ENCODE measurements at regions not wholly inside any gene's neighbourhood (a gene's known extent, or its start where the extent isn't known, plus 50 kb on each side); places are given as distances from the start of the nearest gene placed in this dataset.

DNA sequence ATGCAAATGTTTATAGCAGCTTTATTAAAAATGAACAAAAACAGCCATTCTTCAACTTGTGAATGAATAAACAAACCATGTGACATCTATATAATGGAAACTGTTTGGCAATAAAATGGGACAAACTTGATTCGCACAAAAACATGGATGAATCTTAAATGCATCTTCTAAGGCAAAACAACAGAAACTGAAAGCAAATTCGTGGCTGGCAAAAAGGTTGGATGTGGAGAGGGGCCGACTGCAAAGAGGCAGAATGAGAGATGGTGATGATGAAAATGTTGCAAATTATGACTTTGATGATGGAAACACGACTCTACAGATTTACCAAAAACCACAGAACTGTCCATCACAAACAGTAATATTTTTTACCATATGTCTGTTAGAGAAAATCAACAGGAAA is 327.0 kb upstream of the NR5A2 start:
- ATAC-seq (ENCODE audit: low FRiP score in 2 of 2) (no peak), DNase-seq (no peak)
- Histone ChIP-seq H3K36me3 (no peaks in the 10 kb centered on the region), H3K27me3 (no peaks in the 10 kb centered on the region), H3K27ac (no peak overlapping the region), H3K4me1 (no peaks in the 10 kb centered on the region), H3K9me3 (no peaks in the 10 kb centered on the region), H3K4me3 (no peak overlapping the region)
- TF ChIP-seq POLR2A (IDR thresholded peaks at IDR 0.05) (no peak), EP300 (IDR thresholded peaks at IDR 0.05) (no peak), POLR2AphosphoS5 (IDR thresholded peaks at IDR 0.05) (no peak)
- TF ChIP-seq, protein P1, sequence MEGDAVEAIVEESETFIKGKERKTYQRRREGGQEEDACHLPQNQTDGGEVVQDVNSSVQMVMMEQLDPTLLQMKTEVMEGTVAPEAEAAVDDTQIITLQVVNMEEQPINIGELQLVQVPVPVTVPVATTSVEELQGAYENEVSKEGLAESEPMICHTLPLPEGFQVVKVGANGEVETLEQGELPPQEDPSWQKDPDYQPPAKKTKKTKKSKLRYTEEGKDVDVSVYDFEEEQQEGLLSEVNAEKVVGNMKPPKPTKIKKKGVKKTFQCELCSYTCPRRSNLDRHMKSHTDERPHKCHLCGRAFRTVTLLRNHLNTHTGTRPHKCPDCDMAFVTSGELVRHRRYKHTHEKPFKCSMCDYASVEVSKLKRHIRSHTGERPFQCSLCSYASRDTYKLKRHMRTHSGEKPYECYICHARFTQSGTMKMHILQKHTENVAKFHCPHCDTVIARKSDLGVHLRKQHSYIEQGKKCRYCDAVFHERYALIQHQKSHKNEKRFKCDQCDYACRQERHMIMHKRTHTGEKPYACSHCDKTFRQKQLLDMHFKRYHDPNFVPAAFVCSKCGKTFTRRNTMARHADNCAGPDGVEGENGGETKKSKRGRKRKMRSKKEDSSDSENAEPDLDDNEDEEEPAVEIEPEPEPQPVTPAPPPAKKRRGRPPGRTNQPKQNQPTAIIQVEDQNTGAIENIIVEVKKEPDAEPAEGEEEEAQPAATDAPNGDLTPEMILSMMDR (IDR thresholded peaks at IDR 0.05) = no peak
- 80% methylated on average over 4 of the region's 4 CpGs for WGBS, 2 donors

DNA sequence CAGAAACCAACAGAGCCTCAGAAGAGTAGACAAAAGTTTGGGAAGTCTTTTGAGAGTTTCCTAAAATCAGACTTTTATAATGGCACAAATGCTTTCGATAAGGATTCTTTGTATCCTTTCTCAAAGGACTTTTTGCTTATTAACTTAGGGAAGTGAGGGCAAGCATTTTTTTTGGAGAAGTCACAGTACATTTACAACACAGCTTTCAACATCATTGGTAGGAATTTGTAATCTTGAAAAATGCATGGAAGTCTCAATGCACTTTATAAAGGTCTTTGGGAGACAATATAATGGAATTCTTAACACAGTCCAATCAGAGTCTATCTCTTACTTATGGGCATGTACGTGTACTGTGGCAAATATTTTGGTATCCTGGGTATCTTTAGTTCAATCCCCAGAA is 325.8 kb upstream of the NR5A2 start:
- no peak for TF ChIP-seq POLR2AphosphoS5 (IDR thresholded peaks at IDR 0.05)
- no peak for TF ChIP-seq POLR2A (IDR thresholded peaks at IDR 0.05)
- TF ChIP-seq EP300 (IDR thresholded peaks at IDR 0.05) = no peak
- TF ChIP-seq, protein P1 (IDR thresholded peaks at IDR 0.05) = no peak
- no peak overlapping the region for H3K4me3 ChIP-seq
- H3K27me3 ChIP-seq = no peaks in the 10 kb centered on the region
- no peaks in the 10 kb centered on the region for H3K4me1 ChIP-seq
- H3K27ac ChIP-seq = no peak overlapping the region
- ATAC-seq (ENCODE audit: low FRiP score in 2 of 2) = no peak
- no peaks in the 10 kb centered on the region for H3K9me3 ChIP-seq
- WGBS, 2 donors = 87 to 93% methylated on average over 2 of the region's 2 CpGs
- no peaks in the 10 kb centered on the region for H3K36me3 ChIP-seq
- no peak for DNase-seq

DNA sequence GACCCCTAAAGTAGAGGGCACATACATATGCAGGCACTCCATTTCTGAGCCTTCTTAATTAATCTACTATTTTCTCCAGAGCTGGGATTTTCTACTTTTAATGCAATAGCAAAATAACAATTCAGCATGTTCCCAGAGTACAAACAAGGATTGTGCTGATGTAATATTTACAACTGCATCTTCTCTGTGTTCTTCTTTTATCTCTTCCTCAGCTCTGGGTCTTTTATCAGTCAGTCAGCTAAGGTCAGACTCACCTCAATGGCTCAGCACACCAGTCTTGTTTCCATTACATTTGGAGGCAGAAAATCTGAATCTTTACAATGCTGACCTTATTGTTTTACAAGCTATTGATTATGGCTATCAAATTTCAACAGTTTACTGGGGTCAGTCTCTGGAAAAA is 323.3 kb upstream of the NR5A2 start:
- Histone ChIP-seq H3K27me3 (no peaks in the 10 kb centered on the region), H3K36me3 (no peaks in the 10 kb centered on the region), H3K4me3 (no peak overlapping the region), H3K27ac (no peak overlapping the region), H3K4me1 (no peaks in the 10 kb centered on the region), H3K9me3 (no peaks in the 10 kb centered on the region)
- ATAC-seq (ENCODE audit: low FRiP score in 2 of 2) = no peak
- no peak for DNase-seq
- no peak for TF ChIP-seq POLR2A (IDR thresholded peaks at IDR 0.05)
- TF ChIP-seq EP300 (IDR thresholded peaks at IDR 0.05) = no peak
- TF ChIP-seq POLR2AphosphoS5 (IDR thresholded peaks at IDR 0.05) = no peak
- TF ChIP-seq, protein P1 (IDR thresholded peaks at IDR 0.05) = no peak

DNA sequence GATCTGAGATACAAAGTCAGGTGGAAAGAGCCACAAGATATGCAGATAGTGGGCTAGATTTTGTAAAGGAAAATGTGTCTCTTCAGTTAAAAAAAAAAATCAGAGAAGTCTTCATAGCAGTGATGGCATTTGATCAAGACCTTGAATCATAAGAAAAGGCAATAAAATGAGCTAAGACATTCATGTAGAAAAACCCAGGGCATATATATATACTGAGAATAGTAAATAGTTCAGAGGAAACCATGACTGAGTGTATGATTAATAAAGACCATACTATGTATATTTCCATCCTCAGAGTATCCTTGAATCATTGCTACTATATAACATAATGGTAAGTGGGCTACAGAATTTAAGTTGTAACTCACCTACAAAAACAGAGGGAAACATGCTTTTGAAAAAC is 321.7 kb upstream of the NR5A2 start:
- Histone ChIP-seq H3K27ac (no peak overlapping the region), H3K4me1 (no peaks in the 10 kb centered on the region), H3K36me3 (no peaks in the 10 kb centered on the region), H3K27me3 (no peaks in the 10 kb centered on the region), H3K4me3 (no peak overlapping the region), H3K9me3 (peaks cover 0 to 3% (median under 1%) of the 10 kb centered on the region in 4 donors)
- TF ChIP-seq, protein P1 (IDR thresholded peaks at IDR 0.05) = no peak
- TF ChIP-seq EP300 (IDR thresholded peaks at IDR 0.05) (no peak), POLR2A (IDR thresholded peaks at IDR 0.05) (no peak), POLR2AphosphoS5 (IDR thresholded peaks at IDR 0.05) (no peak)
- no peak for ATAC-seq (ENCODE audit: low FRiP score in 2 of 2)
- no peak for DNase-seq

DNA sequence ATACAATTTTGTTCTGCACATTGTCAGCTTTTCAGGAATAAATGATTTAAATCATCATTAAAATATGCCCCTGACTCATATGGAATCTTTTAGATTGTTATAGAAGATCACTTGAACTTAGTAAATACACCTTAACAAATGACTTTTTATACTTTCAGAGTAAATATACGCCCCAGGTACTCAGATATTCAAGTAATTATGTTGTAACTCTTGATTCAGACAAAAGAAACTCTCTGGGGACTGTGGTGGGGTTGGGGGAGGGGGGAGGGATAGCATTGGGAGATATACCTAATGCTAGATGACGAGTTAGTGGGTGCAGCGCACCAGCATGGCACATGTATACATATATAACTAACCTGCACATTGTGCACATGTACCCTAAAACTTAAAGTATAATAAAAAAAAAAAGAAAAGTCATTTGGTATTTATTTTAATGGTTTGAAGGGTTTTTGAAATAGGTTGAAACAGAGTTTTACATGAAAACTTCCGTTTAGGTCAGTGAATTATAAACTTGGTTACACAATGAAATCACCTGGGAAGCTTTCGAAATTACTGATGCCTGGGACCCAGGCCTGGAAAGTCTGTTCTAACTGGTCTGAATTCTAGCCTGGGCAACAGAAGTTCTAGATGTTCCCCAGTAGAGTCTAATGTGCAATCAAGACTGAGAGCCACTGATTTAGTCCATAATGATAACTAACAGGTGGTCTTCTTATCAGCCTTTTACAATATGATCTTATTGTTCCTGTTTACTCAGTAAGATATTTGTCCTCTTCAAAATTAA is 320.5 kb upstream of the NR5A2 start:
- Histone ChIP-seq H3K9me3 (peaks cover 3 to 14% (median 4%) of the 10 kb centered on the region in 4 donors), H3K27ac (no peak overlapping the region), H3K27me3 (no peaks in the 10 kb centered on the region), H3K36me3 (no peaks in the 10 kb centered on the region), H3K4me1 (no peaks in the 10 kb centered on the region), H3K4me3 (no peak overlapping the region)
- TF ChIP-seq EP300 (IDR thresholded peaks at IDR 0.05) (no peak), POLR2AphosphoS5 (IDR thresholded peaks at IDR 0.05) (no peak), POLR2A (IDR thresholded peaks at IDR 0.05) (no peak)
- TF ChIP-seq, protein P1 (IDR thresholded peaks at IDR 0.05) = no peak
- ATAC-seq (ENCODE audit: low FRiP score in 2 of 2) (no peak), DNase-seq (peak in 1 of 2 donors; percentile 24)
- 73 to 75% methylated on average over 5 of the region's 5 CpGs for WGBS, 2 donors

Measured in upper lobe of left lung (tissue), 6 donors.